NCI-H1105 (cell line): ENCODE measurements at regions not wholly inside any gene's neighbourhood (a gene's known extent, or its start where the extent isn't known, plus 50 kb on each side); places are given as distances from the start of the nearest gene placed in this dataset.

ENCODE experiments used
- DNase-seq: peaks from one replicate; lab custom pipeline; 2025; lab: John Stamatoyannopoulos, UW

GRCh38 chr1:98382986-98383740 lies 278.4 kb upstream of the SNX7 start:
- no peak for DNase-seq

- no peak for DNase-seq
Observed at GRCh38 chr1:98382586-98382985, 278.9 kb upstream of the SNX7 start.

- no peak for DNase-seq
Observed at GRCh38 chr1:98374098-98374497, 287.4 kb upstream of the SNX7 start.

GRCh38 chr1:98373056-98373455 lies 288.5 kb upstream of the SNX7 start:
- DNase-seq, result no peak

- DNase-seq, result no peak
Observed at GRCh38 chr1:98371764-98372163, 289.8 kb upstream of the SNX7 start.

- no peak for DNase-seq
Observed at GRCh38 chr1:98369463-98369862, 292.1 kb upstream of the SNX7 start.

GRCh38 chr1:98368995-98369394 lies 292.5 kb upstream of the SNX7 start:
- DNase-seq, result no peak

DNA sequence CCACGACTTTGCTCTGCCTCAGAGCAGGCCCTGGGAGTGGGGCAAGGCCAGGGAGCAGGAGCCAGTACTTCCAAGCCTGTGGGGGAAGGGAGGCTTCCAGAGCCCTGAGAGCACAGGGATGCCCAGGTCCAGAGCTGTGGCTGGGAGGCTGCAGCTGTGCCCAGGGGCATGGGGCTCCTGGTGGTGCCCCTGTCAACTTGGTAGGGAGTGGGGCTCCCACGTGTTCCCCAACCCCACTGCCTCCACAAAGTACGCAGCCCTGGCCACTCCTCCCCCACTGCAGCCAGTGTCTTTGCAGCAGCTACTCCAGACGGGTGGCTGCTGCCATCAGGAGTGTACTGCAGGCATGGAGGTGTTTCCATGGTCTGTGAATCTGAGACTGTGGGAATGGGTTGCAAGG lies 294.1 kb upstream of the SNX7 start:
- DNase-seq, result no peak

- no peak for DNase-seq
Observed at GRCh38 chr1:98366343-98366742, 295.2 kb upstream of the SNX7 start.

DNA sequence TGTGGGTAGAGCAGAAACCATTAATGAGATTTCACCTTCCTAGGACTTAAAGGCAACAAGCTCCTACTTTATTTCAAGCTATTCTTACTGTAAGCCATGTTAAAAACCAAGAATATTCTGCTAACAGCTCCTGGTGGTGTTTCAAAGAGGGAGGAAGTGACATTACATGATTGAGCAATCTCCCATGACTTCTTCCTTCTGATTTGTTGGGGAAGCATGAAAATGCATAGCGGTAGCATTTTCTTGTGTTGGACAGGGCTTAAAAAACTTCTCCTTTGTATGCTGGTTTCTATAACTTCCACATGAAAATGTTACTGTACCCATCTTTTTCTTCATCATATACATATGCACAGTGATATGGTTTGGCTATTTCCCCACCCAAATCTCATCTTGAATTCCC lies 297.0 kb upstream of the SNX7 start:
- no peak for DNase-seq

DNA sequence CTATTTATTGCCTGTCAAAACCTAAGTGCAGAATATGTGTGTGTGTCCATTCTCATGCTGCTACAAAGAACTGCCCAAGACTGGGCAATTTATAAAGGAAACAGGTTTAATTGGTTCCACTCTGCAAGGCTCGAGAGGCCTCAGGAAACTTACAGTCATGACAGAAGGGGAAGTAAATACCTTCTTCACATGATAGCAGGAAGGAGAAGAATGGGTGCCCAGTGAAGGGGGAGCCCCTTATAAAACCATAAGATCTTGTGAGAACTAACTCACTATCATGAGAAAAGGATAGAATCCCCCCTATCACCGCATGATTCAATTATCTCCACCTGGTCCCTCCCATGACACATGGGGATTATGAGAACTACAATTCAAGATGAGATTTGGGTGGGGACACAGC lies 300.7 kb upstream of the SNX7 start:
- DNase-seq, result no peak

DNA sequence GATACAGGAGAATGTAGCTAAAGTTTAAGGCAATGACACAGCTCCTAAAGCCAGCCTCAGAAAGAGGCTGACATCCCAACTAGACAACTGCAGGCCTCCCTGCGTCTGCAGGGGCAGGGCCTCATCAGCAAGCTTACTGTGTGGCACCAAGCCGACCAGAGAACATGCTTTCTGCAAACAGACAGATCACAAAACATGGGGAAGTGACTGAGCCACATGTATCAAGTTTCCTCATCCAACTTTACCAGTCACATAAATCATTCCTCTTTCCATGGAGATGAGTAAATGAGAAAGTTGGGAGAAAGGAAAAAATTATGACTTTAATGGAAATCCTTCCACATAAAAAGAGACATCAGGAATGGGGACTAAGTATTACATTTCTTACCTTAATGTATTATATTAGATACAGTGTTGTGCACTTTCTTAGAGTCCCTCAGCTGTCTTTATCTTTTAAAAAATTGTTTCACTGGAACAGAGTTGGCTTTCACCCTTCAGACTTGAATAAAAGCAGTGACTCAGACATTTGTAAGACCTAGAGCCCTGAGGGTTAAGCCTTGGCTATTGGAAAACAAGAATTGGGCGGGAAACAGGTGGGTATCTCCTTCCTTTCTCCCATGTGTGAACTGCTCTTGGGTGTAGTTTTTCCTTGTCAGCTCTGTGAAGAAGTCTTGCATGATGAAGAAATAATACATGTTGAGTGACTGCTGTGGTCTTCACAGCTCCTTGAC lies 305.7 kb upstream of the SNX7 start:
- DNase-seq, result no peak

- DNase-seq, result no peak
Observed at GRCh38 chr1:98352378-98352777, 309.1 kb upstream of the SNX7 start.

DNA sequence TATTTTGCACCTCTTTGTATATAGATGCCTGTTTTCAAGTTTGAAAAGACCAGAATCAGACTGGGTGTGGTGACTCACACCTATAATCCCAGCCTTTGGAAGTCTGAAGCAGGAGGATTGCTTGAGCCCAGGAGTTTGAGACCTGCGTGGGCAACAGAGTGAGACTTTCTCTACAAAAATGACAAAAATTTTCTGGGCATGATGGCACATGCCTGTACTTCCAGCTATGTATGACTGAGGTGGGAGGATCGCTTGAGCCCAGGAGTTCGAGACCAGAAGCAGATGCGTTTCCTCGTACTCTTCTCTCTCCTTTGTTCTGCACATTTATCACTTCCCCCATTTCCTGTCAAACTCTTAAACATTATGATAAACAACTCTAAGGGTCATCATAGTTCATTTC lies 310.0 kb upstream of the SNX7 start:
- no peak for DNase-seq

- no peak for DNase-seq
Observed at GRCh38 chr1:98345417-98345816, 316.1 kb upstream of the SNX7 start.

GRCh38 chr1:98344731-98345130 lies 316.8 kb upstream of the SNX7 start:
- no peak for DNase-seq

DNA sequence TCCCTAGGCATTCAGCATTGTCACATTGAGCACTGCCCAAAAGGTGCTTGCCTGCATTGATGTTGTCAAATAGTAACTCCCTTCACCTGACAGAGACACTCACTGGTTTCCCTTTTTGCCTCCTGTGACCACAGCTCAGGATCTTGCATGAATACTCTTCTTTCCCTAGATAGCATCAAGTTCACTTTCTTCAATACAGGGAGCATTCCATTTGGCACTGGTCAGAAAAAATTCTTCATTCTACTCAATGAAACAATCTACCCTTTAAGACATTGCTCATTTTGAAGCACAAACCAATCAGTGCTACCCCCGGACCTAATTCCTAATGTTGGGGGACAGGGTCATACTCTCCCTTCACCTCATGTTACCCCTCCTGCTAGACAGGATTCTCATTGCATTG lies 319.0 kb upstream of the SNX7 start:
- DNase-seq, result no peak

- DNase-seq, result no peak
Observed at GRCh38 chr1:98340511-98340910, 321.0 kb upstream of the SNX7 start.

- DNase-seq, result no peak
Observed at GRCh38 chr1:98336472-98337083, 324.9 kb upstream of the SNX7 start.

DNA sequence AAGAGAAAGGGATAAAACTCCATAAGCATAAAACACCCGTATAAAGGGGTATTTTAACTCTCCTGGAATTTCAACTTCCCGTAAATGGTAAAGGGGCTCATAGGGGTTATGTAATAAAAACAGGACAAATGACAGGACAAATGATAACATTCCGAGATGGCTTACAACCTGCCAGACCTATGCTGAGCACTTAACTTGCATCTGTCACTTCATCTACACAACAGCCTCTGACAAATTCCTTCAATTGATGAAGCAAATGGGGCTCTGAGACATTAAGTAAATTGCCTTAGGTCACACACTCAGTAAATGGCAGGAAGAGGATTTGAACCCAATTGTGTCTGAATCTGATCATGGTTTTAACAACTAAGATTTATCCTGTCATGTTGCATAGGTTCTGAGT lies 327.6 kb upstream of the SNX7 start:
- DNase-seq, result no peak

- DNase-seq, result no peak
Observed at GRCh38 chr1:98333406-98333805, 328.1 kb upstream of the SNX7 start.

DNA sequence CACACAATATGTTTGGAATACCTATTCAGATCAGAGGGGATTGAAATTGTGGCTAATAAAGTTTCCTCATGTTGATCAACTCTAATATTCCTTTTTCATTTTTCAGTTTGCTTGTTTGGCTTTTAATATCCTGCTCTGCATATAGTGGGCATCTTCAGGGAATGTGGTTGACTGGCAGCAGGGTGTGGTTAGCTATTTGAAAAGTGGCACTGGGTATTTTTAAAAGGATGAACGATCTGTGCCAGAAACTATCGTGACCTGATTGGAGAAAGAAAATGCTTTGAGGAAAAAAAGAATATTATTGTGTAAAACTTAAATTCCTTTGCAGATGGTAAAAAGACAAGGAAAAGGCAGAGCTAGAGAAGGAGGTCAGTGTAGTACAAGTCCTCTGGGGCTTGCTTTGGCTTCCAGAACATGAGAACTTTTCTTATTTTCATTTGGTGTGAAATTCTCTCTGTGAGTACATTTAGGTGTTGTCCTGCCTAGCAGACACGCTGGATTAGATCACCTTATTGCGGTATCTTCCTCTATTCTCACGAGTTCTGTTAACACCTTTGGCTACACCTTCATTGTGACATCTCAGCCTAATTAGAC lies 329.7 kb upstream of the SNX7 start:
- DNase-seq, result no peak

DNA sequence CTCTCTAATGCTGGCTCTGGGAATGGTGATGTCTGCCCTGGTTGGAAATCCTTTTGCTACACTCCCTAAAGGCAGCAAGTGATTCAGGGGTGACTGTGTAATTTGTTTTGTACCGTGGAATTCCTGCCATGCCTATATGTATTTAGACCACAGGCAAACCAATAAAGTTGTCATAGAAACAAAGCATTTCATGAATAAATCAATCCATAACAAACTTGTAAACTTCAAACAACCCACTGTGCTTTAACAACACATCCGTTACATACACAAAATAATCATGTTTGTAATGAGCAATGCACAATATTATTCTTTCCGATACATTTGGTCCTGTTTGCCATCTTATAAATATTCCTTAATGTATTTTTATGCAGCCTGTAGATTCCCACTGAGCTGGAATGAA lies 330.3 kb upstream of the SNX7 start:
- DNase-seq, result no peak
